Body of pancreas (tissue), 4 donors: ENCODE measurements at regions not wholly inside any gene's neighbourhood (a gene's known extent, or its start where the extent isn't known, plus 50 kb on each side); places are given as distances from the start of the nearest gene placed in this dataset.

Experiments used
- POLR2A ChIP-seq, 3 donors: fragments of 450-650 bp; IDR thresholded peaks; one replicate each; pipeline ENCODE4 v1.6.1; 2016; ENCODE audit warnings: antibody characterized with exemption in 3 of 3, mild to moderate bottlenecking in 2 of 3
- TF ChIP-seq, protein P1 (sequence below), 7 experiments: fragments of 450-650 bp in 4 of 7; fragments of 200-600 bp in 3 of 7; sonication (generic) in 3 of 7; IDR thresholded peaks; one replicate each; pipeline ENCODE4 v1.5.1; 2016 to 2019; ENCODE audit warnings: antibody characterized with exemption in 7 of 7

DNA sequence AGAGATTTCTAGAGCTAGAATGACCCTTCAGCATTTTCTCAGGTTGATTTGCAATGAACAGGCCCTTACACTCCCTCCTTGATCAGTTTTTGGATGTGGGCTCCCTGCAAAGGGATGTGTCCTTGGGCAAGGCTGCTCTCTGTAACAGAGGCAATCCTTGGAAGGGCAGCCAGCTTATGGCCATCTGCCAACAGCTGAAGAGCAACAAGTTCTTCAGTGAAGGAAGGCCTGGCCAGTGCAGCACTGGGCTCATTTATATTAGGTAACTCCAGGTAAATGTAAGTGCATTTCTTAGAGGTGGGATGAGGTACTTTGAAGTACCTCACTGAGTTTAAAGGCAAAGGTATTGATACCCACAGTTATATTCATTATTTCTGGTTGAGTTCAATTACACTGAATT, 114.3 kb upstream of the KCNJ16 start:
- TF ChIP-seq, protein P1, sequence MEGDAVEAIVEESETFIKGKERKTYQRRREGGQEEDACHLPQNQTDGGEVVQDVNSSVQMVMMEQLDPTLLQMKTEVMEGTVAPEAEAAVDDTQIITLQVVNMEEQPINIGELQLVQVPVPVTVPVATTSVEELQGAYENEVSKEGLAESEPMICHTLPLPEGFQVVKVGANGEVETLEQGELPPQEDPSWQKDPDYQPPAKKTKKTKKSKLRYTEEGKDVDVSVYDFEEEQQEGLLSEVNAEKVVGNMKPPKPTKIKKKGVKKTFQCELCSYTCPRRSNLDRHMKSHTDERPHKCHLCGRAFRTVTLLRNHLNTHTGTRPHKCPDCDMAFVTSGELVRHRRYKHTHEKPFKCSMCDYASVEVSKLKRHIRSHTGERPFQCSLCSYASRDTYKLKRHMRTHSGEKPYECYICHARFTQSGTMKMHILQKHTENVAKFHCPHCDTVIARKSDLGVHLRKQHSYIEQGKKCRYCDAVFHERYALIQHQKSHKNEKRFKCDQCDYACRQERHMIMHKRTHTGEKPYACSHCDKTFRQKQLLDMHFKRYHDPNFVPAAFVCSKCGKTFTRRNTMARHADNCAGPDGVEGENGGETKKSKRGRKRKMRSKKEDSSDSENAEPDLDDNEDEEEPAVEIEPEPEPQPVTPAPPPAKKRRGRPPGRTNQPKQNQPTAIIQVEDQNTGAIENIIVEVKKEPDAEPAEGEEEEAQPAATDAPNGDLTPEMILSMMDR (IDR thresholded peaks at IDR 0.05) = no peak
- TF ChIP-seq POLR2A (IDR thresholded peaks at IDR 0.05) = no peak
